Uterus (tissue), 2 donors: ENCODE measurements at regions not wholly inside any gene's neighbourhood (a gene's known extent, or its start where the extent isn't known, plus 50 kb on each side); places are given as distances from the start of the nearest gene placed in this dataset.

ENCODE experiments used
- CTCF ChIP-seq, 4 experiments: fragments of 200-600 bp in 2 of 4; fragments of 450-650 bp in 2 of 4; sonication (generic) in 2 of 4; IDR thresholded peaks; one replicate each; pipeline ENCODE4 v1.5.1; 2016 to 2019; ENCODE audit warnings: antibody characterized with exemption in 4 of 4, mild to moderate bottlenecking in 2 of 4, moderate library complexity in 1 of 4
- POLR2A ChIP-seq, 2 donors: fragments of 450-650 bp; IDR thresholded peaks; one replicate each; pipeline ENCODE4 v1.6.1; 2016; ENCODE audit warnings: antibody characterized with exemption in 2 of 2, mild to moderate bottlenecking in 1 of 2, moderate library complexity in 1 of 2

GRCh38 chr2:166825914-166826313 is 62.4 kb upstream of the XIRP2 start:
- no peak for TF ChIP-seq CTCF (IDR thresholded peaks at IDR 0.05)
- TF ChIP-seq POLR2A (IDR thresholded peaks at IDR 0.05) = no peak
